Fibroblast of skin of scalp (primary cell): ENCODE measurements at regions not wholly inside any gene's neighbourhood (a gene's known extent, or its start where the extent isn't known, plus 50 kb on each side); places are given as distances from the start of the nearest gene placed in this dataset.
"Not testable (repeated sequence)": the region's sequence is repeated elsewhere in the genome, so short reads cannot be mapped to it uniquely, and the experiment has no call there.

Source experiments
- DNase-seq: peaks from one replicate; pipeline ENCODE4 v3.0.0-alpha.2; 2013

- DNase-seq: no peak
Observed at GRCh38 chr18:30432349-30432748, 610.2 kb downstream of the DSC3 start.

- not testable (repeated sequence) for DNase-seq
Observed at GRCh38 chr18:30419399-30419798, 623.1 kb downstream of the DSC3 start.

GRCh38 chr18:30415903-30416302, 626.6 kb downstream of the DSC3 start:
- DNase-seq: no peak

- DNase-seq: no peak
Observed at GRCh38 chr18:30409120-30409519, 633.4 kb downstream of the DSC3 start.

- no peak for DNase-seq
Observed at GRCh38 chr18:30406728-30407127, 635.8 kb downstream of the DSC3 start.

GRCh38 chr18:30405038-30405437, 637.5 kb downstream of the DSC3 start:
- no peak for DNase-seq

GRCh38 chr18:30404422-30404821, 638.1 kb downstream of the DSC3 start:
- DNase-seq: no peak

- DNase-seq: no peak
Observed at GRCh38 chr18:30403278-30403677, 639.3 kb downstream of the DSC3 start.

- no peak for DNase-seq
Observed at GRCh38 chr18:30387401-30387800, 655.1 kb downstream of the DSC3 start.

GRCh38 chr18:30386624-30387023, 655.9 kb downstream of the DSC3 start:
- no peak for DNase-seq

GRCh38 chr18:30385684-30386083, 656.9 kb downstream of the DSC3 start:
- no peak for DNase-seq

GRCh38 chr18:30381826-30382225, 660.7 kb downstream of the DSC3 start:
- no peak for DNase-seq

GRCh38 chr18:30378097-30378496, 664.4 kb downstream of the DSC3 start:
- no peak for DNase-seq

GRCh38 chr18:30376515-30376914, 666.0 kb downstream of the DSC3 start:
- no peak for DNase-seq

- no peak for DNase-seq
Observed at GRCh38 chr18:30361864-30362540, 680.5 kb downstream of the DSC3 start.

GRCh38 chr18:30359521-30359920, 683.0 kb downstream of the DSC3 start:
- no peak for DNase-seq

- peak; percentile 2 for DNase-seq
Observed at GRCh38 chr18:30358555-30358954, 684.0 kb downstream of the DSC3 start.

- no peak for DNase-seq
Observed at GRCh38 chr18:30352551-30353168, 689.9 kb downstream of the DSC3 start.

- DNase-seq: no peak
Observed at GRCh38 chr18:30350263-30350662, 692.3 kb downstream of the DSC3 start.

GRCh38 chr18:30343090-30343489, 699.5 kb downstream of the DSC3 start:
- DNase-seq: no peak

- DNase-seq: no peak
Observed at GRCh38 chr18:30342675-30343074, 699.9 kb downstream of the DSC3 start.

GRCh38 chr18:30334781-30335180, 707.8 kb downstream of the DSC3 start:
- DNase-seq: no peak

- no peak for DNase-seq
Observed at GRCh38 chr18:30333310-30333709, 709.2 kb downstream of the DSC3 start.

GRCh38 chr18:30328839-30329238, 713.7 kb downstream of the DSC3 start:
- no peak for DNase-seq

- DNase-seq: no peak
Observed at GRCh38 chr18:30302181-30302580, 740.4 kb downstream of the DSC3 start.
